Breast epithelium (tissue), 4 donors: ENCODE measurements at regions not wholly inside any gene's neighbourhood (a gene's known extent, or its start where the extent isn't known, plus 50 kb on each side); places are given as distances from the start of the nearest gene placed in this dataset.

Source experiments
- DNase-seq, 2 donors: peaks; one replicate each; pipeline ENCODE4 v3.0.0-alpha.2; 2019; ENCODE audit warnings: low spot score in 2 of 2
- H3K27ac ChIP-seq, 2 donors: fragments of 200-600 bp; sonication (generic) in 1 of 2; one replicate each; pipeline ENCODE4 v1.5.1; 2016 to 2019; ENCODE audit warnings: mild to moderate bottlenecking in 1 of 2
- H3K27me3 ChIP-seq, 2 donors: fragments of 200-600 bp; sonication (generic) in 1 of 2; one replicate each; pipeline versions ENCODE4 v1.5.1 to v1.6.0; 2017 to 2019; ENCODE audit warnings: control low read depth in 1 of 2, mild to moderate bottlenecking in 1 of 2
- H3K36me3 ChIP-seq: fragments of 200-600 bp; one replicate; pipeline ENCODE4 v1.5.1; 2019
- H3K4me1 ChIP-seq, 2 donors: fragments of 200-600 bp; sonication (generic); one replicate each; pipeline ENCODE4 v1.5.1; 2016 to 2019; ENCODE audit warnings: control low read depth in 1 of 2
- H3K4me3 ChIP-seq, 3 donors: fragments of 200-600 bp; sonication (generic); 1 replicate in 2 of 3; 2 replicates in 1 of 3; pipeline ENCODE4 v1.5.1; 2016 to 2019; ENCODE audit warnings: mild to moderate bottlenecking in 3 of 3, moderate library complexity in 2 of 3
- H3K9me3 ChIP-seq, 2 donors: fragments of 200-600 bp; sonication (generic) in 1 of 2; one replicate each; pipeline ENCODE4 v1.5.1; 2016 to 2019; ENCODE audit warnings: control low read depth in 1 of 2
- CTCF ChIP-seq, 3 donors: fragments of 450-650 bp; IDR thresholded peaks; one replicate each; pipeline ENCODE4 v1.5.1; 2016 to 2017; ENCODE audit warnings: antibody characterized with exemption in 3 of 3, mild to moderate bottlenecking in 3 of 3, moderate library complexity in 3 of 3
- POLR2A ChIP-seq: fragments of 450-650 bp; IDR thresholded peaks from one replicate; pipeline ENCODE4 v1.6.1; 2016; ENCODE audit warnings: antibody characterized with exemption, mild to moderate bottlenecking, moderate library complexity
- POLR2AphosphoS5 ChIP-seq, 3 donors: sonication (generic); formaldehyde crosslinking; IDR thresholded peaks; one replicate each; pipeline ENCODE4 v1.6.1; 2017; ENCODE audit warnings: antibody characterized with exemption in 3 of 3
- intact Hi-C: fragments of 100-400 bp; cut with DNase I; formaldehyde crosslinking; loops from one replicate; pipeline ENCODE4 v1.15.1; 2023; ENCODE audit warnings: low total_unique reads

GRCh38 chr2:118250001-118250400 is 161.7 kb downstream of the INSIG2 start:
- no peaks in the 10 kb centered on the region for H3K36me3 ChIP-seq
- H3K27me3 ChIP-seq, result no peaks in the 10 kb centered on the region
- H3K9me3 ChIP-seq, result no peaks in the 10 kb centered on the region
- no peak overlapping the region for H3K4me3 ChIP-seq
- no peak overlapping the region for H3K27ac ChIP-seq
- DNase-seq, result no peak
- intact Hi-C loops, result no loop called here
- TF ChIP-seq POLR2A, result no peak
- no peak for TF ChIP-seq POLR2AphosphoS5 (IDR thresholded peaks at IDR 0.05)
- no peak for TF ChIP-seq CTCF (IDR thresholded peaks at IDR 0.05)
- H3K4me1 ChIP-seq, result no peaks in the 10 kb centered on the region

GRCh38 chr2:118249531-118249930 is 161.3 kb downstream of the INSIG2 start:
- intact Hi-C loops, result no loop called here
- H3K4me1 ChIP-seq, result no peaks in the 10 kb centered on the region
- no peaks in the 10 kb centered on the region for H3K36me3 ChIP-seq
- no peak for DNase-seq
- H3K4me3 ChIP-seq, result no peak overlapping the region
- H3K27me3 ChIP-seq, result no peaks in the 10 kb centered on the region
- no peaks in the 10 kb centered on the region for H3K9me3 ChIP-seq
- no peak overlapping the region for H3K27ac ChIP-seq
- TF ChIP-seq CTCF (IDR thresholded peaks at IDR 0.05) (no peak), POLR2A (no peak), POLR2AphosphoS5 (IDR thresholded peaks at IDR 0.05) (no peak)

- peak in 1 of 2 donors; percentile 18 for DNase-seq
- intact Hi-C loops, result no loop called here
- Histone ChIP-seq H3K4me3 (no peak overlapping the region), H3K4me1 (no peaks in the 10 kb centered on the region), H3K36me3 (no peaks in the 10 kb centered on the region), H3K27ac (no peak overlapping the region), H3K9me3 (no peaks in the 10 kb centered on the region), H3K27me3 (no peaks in the 10 kb centered on the region)
- TF ChIP-seq POLR2A (no peak), CTCF (IDR thresholded peaks at IDR 0.05) (no peak), POLR2AphosphoS5 (IDR thresholded peaks at IDR 0.05) (no peak)
Measured at GRCh38 chr2:118246726-118247125, 158.5 kb downstream of the INSIG2 start.

- Histone ChIP-seq H3K4me1 (no peaks in the 10 kb centered on the region), H3K27me3 (peaks cover 0 to 4% of the 10 kb centered on the region in 2 donors), H3K9me3 (no peaks in the 10 kb centered on the region), H3K27ac (no peak overlapping the region), H3K36me3 (no peaks in the 10 kb centered on the region), H3K4me3 (no peak overlapping the region)
- no peak for DNase-seq
- no peak for TF ChIP-seq POLR2AphosphoS5 (IDR thresholded peaks at IDR 0.05)
- TF ChIP-seq CTCF (IDR thresholded peaks at IDR 0.05), result no peak
- no peak for TF ChIP-seq POLR2A
- intact Hi-C loops, result no loop called here
Measured at GRCh38 chr2:118246079-118246478, 157.8 kb downstream of the INSIG2 start.

- Histone ChIP-seq H3K27me3 (peaks cover 0 to 4% of the 10 kb centered on the region in 2 donors), H3K4me3 (no peak overlapping the region), H3K9me3 (no peaks in the 10 kb centered on the region), H3K4me1 (no peaks in the 10 kb centered on the region), H3K27ac (no peak overlapping the region), H3K36me3 (no peaks in the 10 kb centered on the region)
- intact Hi-C loops, result no loop called here
- TF ChIP-seq CTCF (IDR thresholded peaks at IDR 0.05) (no peak), POLR2A (no peak), POLR2AphosphoS5 (IDR thresholded peaks at IDR 0.05) (no peak)
- no peak for DNase-seq
Measured at GRCh38 chr2:118244686-118245085, 156.4 kb downstream of the INSIG2 start.
